ENCODE measurements at regions not wholly inside any gene's neighbourhood (a gene's known extent, or its start where the extent isn't known, plus 50 kb on each side); places are given as distances from the start of the nearest gene placed in this dataset.

GRCh38 chr6:90347411-90347851 lies 50.8 kb upstream of the BACH2 start:
- TF ChIP-seq, protein P1, sequence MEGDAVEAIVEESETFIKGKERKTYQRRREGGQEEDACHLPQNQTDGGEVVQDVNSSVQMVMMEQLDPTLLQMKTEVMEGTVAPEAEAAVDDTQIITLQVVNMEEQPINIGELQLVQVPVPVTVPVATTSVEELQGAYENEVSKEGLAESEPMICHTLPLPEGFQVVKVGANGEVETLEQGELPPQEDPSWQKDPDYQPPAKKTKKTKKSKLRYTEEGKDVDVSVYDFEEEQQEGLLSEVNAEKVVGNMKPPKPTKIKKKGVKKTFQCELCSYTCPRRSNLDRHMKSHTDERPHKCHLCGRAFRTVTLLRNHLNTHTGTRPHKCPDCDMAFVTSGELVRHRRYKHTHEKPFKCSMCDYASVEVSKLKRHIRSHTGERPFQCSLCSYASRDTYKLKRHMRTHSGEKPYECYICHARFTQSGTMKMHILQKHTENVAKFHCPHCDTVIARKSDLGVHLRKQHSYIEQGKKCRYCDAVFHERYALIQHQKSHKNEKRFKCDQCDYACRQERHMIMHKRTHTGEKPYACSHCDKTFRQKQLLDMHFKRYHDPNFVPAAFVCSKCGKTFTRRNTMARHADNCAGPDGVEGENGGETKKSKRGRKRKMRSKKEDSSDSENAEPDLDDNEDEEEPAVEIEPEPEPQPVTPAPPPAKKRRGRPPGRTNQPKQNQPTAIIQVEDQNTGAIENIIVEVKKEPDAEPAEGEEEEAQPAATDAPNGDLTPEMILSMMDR (IDR thresholded peaks at IDR 0.05), result no peak
- no peak for TF ChIP-seq POLR2A (IDR thresholded peaks at IDR 0.05)

Measured in uterus (tissue), 2 donors.